Thymus (tissue), 11 donors: ENCODE measurements at regions not wholly inside any gene's neighbourhood (a gene's known extent, or its start where the extent isn't known, plus 50 kb on each side); places are given as distances from the start of the nearest gene placed in this dataset.

ENCODE experiments used
- DNase-seq, 9 donors: peaks; one replicate each; pipeline ENCODE4 v3.0.0-alpha.2; 2013; ENCODE audit warnings: low spot score in 9 of 9, low read depth in 6 of 9, missing footprints in 1 of 9
- H3K27ac ChIP-seq, 2 donors: one replicate each; pipeline ENCODE4 v1.5.1; 2013; ENCODE audit warnings: control low read depth in 1 of 2, low read depth in 1 of 2, low read length in 1 of 2, mild to moderate bottlenecking in 1 of 2, moderate library complexity in 1 of 2
- H3K27me3 ChIP-seq, 2 donors: one replicate each; pipeline ENCODE4 v1.5.1; 2013; ENCODE audit warnings: low read length in 1 of 2; ENCODE audit not compliant: control insufficient read depth in 2 of 2, insufficient read depth in 1 of 2
- H3K36me3 ChIP-seq, 2 donors: one replicate each; pipeline ENCODE4 v1.5.1; 2013; ENCODE audit warnings: low read length in 1 of 2, mild to moderate bottlenecking in 1 of 2, moderate library complexity in 1 of 2; ENCODE audit not compliant: control insufficient read depth in 2 of 2, insufficient read depth in 2 of 2
- H3K4me1 ChIP-seq, 2 donors: one replicate each; pipeline ENCODE4 v1.5.1; 2013; ENCODE audit warnings: low read length in 2 of 2; ENCODE audit not compliant: control insufficient read depth in 2 of 2, insufficient read depth in 2 of 2
- H3K4me3 ChIP-seq, 2 donors: one replicate each; pipeline ENCODE4 v1.5.1; 2013; ENCODE audit warnings: low read length in 2 of 2, control low read depth in 1 of 2, mild to moderate bottlenecking in 1 of 2
- H3K9me3 ChIP-seq, 2 donors: one replicate each; pipeline ENCODE4 v1.5.1; 2013; ENCODE audit warnings: low read length in 1 of 2, mild to moderate bottlenecking in 1 of 2; ENCODE audit not compliant: control insufficient read depth in 2 of 2, insufficient read depth in 1 of 2
- WGBS: extraction: QIAGEN DNeasy Blood & Tissue Kit; methylation state at CpG from one replicate; pipeline ENCODE4 v1.1.7; 2013; 5-methylcytosine and 5-hydroxymethylcytosine counted together
- donor health status: healthy.

- H3K4me1 ChIP-seq, result no peaks in the 10 kb centered on the region
- DNase-seq, result no peak
- no peaks in the 10 kb centered on the region for H3K36me3 ChIP-seq
- H3K4me3 ChIP-seq, result no peak overlapping the region
- H3K9me3 ChIP-seq, result no peaks in the 10 kb centered on the region
- H3K27ac ChIP-seq, result no peak overlapping the region
- no peaks in the 10 kb centered on the region for H3K27me3 ChIP-seq
- WGBS, result 95% methylated on average over 3 of the region's 3 CpGs
Observed at GRCh38 chr1:87478231-87478630, 149.6 kb downstream of the LMO4 start.

DNA sequence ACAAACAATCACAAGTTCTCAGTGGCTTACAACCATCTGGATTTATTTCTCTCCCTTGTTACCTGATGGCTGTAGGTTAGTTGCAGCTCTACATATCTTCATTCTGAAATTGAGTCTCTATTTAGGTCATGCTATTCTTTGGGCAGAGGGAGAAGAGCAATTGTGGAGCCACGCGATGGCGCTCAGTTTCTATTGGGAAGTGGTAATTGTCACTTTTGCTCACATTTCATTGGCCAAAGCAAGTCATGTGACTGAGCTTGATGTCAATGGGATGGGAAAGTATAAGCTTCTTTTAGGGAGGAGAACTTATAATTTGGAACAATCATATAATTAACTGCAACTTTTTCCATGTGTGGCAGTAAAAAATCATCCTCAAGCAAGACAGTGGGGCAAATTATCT is 166.5 kb downstream of the LMO4 start:
- WGBS, result 98% methylated on average over 3 of the region's 3 CpGs
- Histone ChIP-seq H3K27me3 (no peaks in the 10 kb centered on the region), H3K36me3 (no peaks in the 10 kb centered on the region), H3K4me3 (no peak overlapping the region), H3K9me3 (no peaks in the 10 kb centered on the region), H3K4me1 (no peaks in the 10 kb centered on the region), H3K27ac (no peak overlapping the region)
- DNase-seq, result no peak

GRCh38 chr1:87495870-87496269 is 167.2 kb downstream of the LMO4 start:
- Histone ChIP-seq H3K36me3 (no peaks in the 10 kb centered on the region), H3K27ac (no peak overlapping the region), H3K4me1 (no peaks in the 10 kb centered on the region), H3K9me3 (no peaks in the 10 kb centered on the region), H3K27me3 (no peaks in the 10 kb centered on the region), H3K4me3 (no peak overlapping the region)
- no peak for DNase-seq
- WGBS, result 93% methylated on average over 6 of the region's 6 CpGs

DNA sequence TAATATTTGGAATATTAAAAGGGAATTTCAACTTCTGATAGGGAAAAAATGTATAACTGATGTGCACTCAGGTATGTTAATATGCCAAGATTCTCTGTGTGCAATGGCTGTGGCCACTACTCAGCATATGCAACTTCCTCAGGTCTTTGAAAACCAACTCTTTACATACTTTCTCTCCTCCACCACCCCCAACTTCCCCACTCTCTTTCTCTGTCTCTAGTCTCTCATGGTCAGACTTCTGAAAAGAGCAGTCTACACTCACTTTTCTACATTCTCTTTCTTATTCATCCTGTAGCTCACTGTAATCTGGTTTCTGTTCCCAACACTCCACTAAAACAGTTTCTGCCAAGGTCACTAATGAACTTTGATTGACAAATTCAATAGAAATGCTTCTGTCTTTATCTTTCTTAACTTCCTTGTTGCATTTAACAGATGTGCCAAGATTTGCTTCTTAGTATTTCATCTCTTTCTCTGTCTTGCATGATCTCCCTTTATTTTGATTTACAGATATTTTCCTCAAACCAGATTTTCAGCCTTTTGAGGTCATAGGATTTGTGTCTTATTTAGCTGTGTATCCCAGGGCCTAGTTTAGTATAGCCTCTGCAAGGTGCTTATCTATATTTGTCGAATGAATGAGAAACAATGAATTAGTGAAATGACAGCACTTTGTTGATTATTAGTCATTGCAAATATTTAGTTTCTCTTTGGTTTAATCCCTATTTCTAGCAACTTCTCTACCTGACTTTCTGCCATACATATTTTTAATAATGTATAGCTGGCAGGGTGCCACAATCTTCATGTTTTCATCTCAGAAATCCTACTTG is 168.9 kb downstream of the LMO4 start:
- no peaks in the 10 kb centered on the region for H3K27me3 ChIP-seq
- no peak overlapping the region for H3K27ac ChIP-seq
- WGBS, result 93% methylated on average over 1 of the region's 1 CpG
- no peaks in the 10 kb centered on the region for H3K4me1 ChIP-seq
- no peak for DNase-seq
- no peaks in the 10 kb centered on the region for H3K36me3 ChIP-seq
- no peaks in the 10 kb centered on the region for H3K9me3 ChIP-seq
- H3K4me3 ChIP-seq, result no peak overlapping the region

- DNase-seq, result no peak
- Histone ChIP-seq H3K4me3 (no peak overlapping the region), H3K9me3 (no peaks in the 10 kb centered on the region), H3K36me3 (no peaks in the 10 kb centered on the region), H3K27ac (no peak overlapping the region), H3K4me1 (no peaks in the 10 kb centered on the region), H3K27me3 (no peaks in the 10 kb centered on the region)
- 85% methylated on average over 2 of the region's 2 CpGs for WGBS
Observed at GRCh38 chr1:87501738-87502137, 173.1 kb downstream of the LMO4 start.

DNA sequence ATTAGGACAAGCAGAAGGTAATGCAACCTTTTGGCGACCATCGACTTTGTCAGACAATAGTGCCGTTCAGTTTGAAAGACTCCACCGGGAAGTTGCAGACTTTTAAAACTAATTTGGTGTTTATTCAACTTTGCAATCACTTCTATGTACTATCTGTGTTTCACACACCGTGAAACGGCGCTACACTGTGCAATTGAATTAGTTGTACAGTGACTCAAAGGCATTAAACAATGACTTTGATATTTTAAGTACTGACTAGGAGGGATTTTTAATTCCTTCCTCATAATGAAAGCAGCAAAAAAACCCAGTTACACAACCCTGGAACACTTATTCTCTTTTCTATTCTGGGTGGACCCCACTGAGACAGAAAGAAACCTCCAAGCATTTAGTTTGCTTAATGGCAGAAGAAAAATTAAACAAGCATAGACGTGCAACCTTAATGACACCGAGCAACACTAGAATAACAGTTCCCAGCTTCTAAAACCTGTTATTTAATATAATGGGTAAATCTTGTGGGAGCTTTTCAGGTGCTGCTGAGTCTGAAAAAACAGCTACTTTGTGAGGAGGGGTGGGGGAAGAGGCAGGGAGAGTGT is 176.8 kb downstream of the LMO4 start:
- no peak for DNase-seq
- no peaks in the 10 kb centered on the region for H3K4me1 ChIP-seq
- H3K27me3 ChIP-seq, result no peaks in the 10 kb centered on the region
- 92% methylated on average over 9 of the region's 9 CpGs for WGBS
- no peak overlapping the region for H3K27ac ChIP-seq
- H3K9me3 ChIP-seq, result no peaks in the 10 kb centered on the region
- no peak overlapping the region for H3K4me3 ChIP-seq
- no peaks in the 10 kb centered on the region for H3K36me3 ChIP-seq

GRCh38 chr1:87506147-87506546 is 177.5 kb downstream of the LMO4 start:
- H3K4me1 ChIP-seq, result no peaks in the 10 kb centered on the region
- no peak overlapping the region for H3K27ac ChIP-seq
- WGBS, result 84% methylated on average over 8 of the region's 8 CpGs
- no peaks in the 10 kb centered on the region for H3K36me3 ChIP-seq
- no peaks in the 10 kb centered on the region for H3K9me3 ChIP-seq
- H3K27me3 ChIP-seq, result no peaks in the 10 kb centered on the region
- DNase-seq, result no peak
- H3K4me3 ChIP-seq, result no peak overlapping the region

- H3K27ac ChIP-seq, result no peak overlapping the region
- no peak overlapping the region for H3K4me3 ChIP-seq
- H3K9me3 ChIP-seq, result no peaks in the 10 kb centered on the region
- H3K4me1 ChIP-seq, result no peaks in the 10 kb centered on the region
- no peaks in the 10 kb centered on the region for H3K36me3 ChIP-seq
- no peak for DNase-seq
- WGBS, result 96% methylated on average over 1 of the region's 1 CpG
- no peaks in the 10 kb centered on the region for H3K27me3 ChIP-seq
Observed at GRCh38 chr1:87508247-87508787, 179.6 kb downstream of the LMO4 start.

GRCh38 chr1:87510540-87510939 is 181.9 kb downstream of the LMO4 start:
- no peaks in the 10 kb centered on the region for H3K4me1 ChIP-seq
- DNase-seq, result no peak
- H3K9me3 ChIP-seq, result no peaks in the 10 kb centered on the region
- H3K27ac ChIP-seq, result no peak overlapping the region
- H3K27me3 ChIP-seq, result no peaks in the 10 kb centered on the region
- H3K36me3 ChIP-seq, result no peaks in the 10 kb centered on the region
- WGBS, result 98% methylated on average over 3 of the region's 3 CpGs
- no peak overlapping the region for H3K4me3 ChIP-seq
